M059J (cell line): ENCODE measurements at regions not wholly inside any gene's neighbourhood (a gene's known extent, or its start where the extent isn't known, plus 50 kb on each side); places are given as distances from the start of the nearest gene placed in this dataset.
A peak's percentile ranks its signal among the peaks of the same experiment; 100 is the strongest.

ENCODE experiments used
- DNase-seq: peaks from one replicate; pipeline ENCODE4 v3.0.0-alpha.2; 2012; ENCODE audit warnings: low read depth

- DNase-seq, result no peak
These were observed 365.5 kb downstream of the ETNK1 start for GRCh38 chr12:22990501-22990900.

- DNase-seq, result no peak
These were observed 366.4 kb downstream of the ETNK1 start for GRCh38 chr12:22991250-22991844.

- DNase-seq, result peak; percentile 11
These were observed 368.8 kb downstream of the ETNK1 start for GRCh38 chr12:22993609-22994315.

- DNase-seq, result no peak
These were observed 369.3 kb downstream of the ETNK1 start for GRCh38 chr12:22994316-22994675.

GRCh38 chr12:23001487-23001886, 376.5 kb downstream of the ETNK1 start:
- DNase-seq, result no peak

- no peak for DNase-seq
These were observed 377.4 kb downstream of the ETNK1 start for GRCh38 chr12:23002381-23002780.

GRCh38 chr12:23004473-23005020, 379.6 kb downstream of the ETNK1 start:
- DNase-seq, result no peak

GRCh38 chr12:23005387-23005786, 380.4 kb downstream of the ETNK1 start:
- DNase-seq, result no peak

- DNase-seq, result no peak
These were observed 381.4 kb downstream of the ETNK1 start for GRCh38 chr12:23006413-23006812.

- no peak for DNase-seq
These were observed 383.7 kb downstream of the ETNK1 start for GRCh38 chr12:23008623-23009022.

- DNase-seq, result no peak
These were observed 389.8 kb downstream of the ETNK1 start for GRCh38 chr12:23014749-23015148.

GRCh38 chr12:23025372-23026016, 400.5 kb downstream of the ETNK1 start:
- no peak for DNase-seq

GRCh38 chr12:23028158-23028802, 403.3 kb downstream of the ETNK1 start:
- no peak for DNase-seq

- no peak for DNase-seq
These were observed 404.2 kb downstream of the ETNK1 start for GRCh38 chr12:23029185-23029584.

- DNase-seq, result no peak
These were observed 414.9 kb downstream of the ETNK1 start for GRCh38 chr12:23039834-23040233.

- DNase-seq, result no peak
These were observed 416.8 kb downstream of the ETNK1 start for GRCh38 chr12:23041774-23042173.

GRCh38 chr12:23043646-23044045, 418.7 kb downstream of the ETNK1 start:
- DNase-seq, result no peak

GRCh38 chr12:23049180-23049579, 424.2 kb downstream of the ETNK1 start:
- DNase-seq, result peak; percentile 15

GRCh38 chr12:23055004-23055403, 430.0 kb downstream of the ETNK1 start:
- peak; percentile 7 for DNase-seq

GRCh38 chr12:23057571-23057970, 432.6 kb downstream of the ETNK1 start:
- DNase-seq, result no peak

GRCh38 chr12:23060161-23060560, 435.2 kb downstream of the ETNK1 start:
- DNase-seq, result no peak

- DNase-seq, result no peak
These were observed 438.2 kb downstream of the ETNK1 start for GRCh38 chr12:23063206-23063605.
